Astrocyte (in vitro differentiated cells and primary cell): ENCODE measurements at regions not wholly inside any gene's neighbourhood (a gene's known extent, or its start where the extent isn't known, plus 50 kb on each side); places are given as distances from the start of the nearest gene placed in this dataset.
A peak's percentile ranks its signal among the peaks of the same experiment; 100 is the strongest.

Experiments used
- DNase-seq: peaks from one replicate; pipeline ENCODE4 v3.0.0-alpha.2; 2010; ENCODE audit warnings: low read depth
- FAIRE-seq: peaks from 2 replicates; lab custom pipeline; 2011; peaks lifted over from hg19 to GRCh38; lab: Jason Lieb, UNC
- H2AFZ ChIP-seq: 2 replicates; pipeline ENCODE4 v1.6.0; 2012; ENCODE audit warnings: low read depth, low read length, inconsistent platforms
- H3K27ac ChIP-seq: 2 replicates; pipeline ENCODE4 v1.5.1; 2011; ENCODE audit warnings: low read depth, low read length, inconsistent platforms
- H3K27me3 ChIP-seq: 2 replicates; pipeline ENCODE4 v1.6.0; 2011; ENCODE audit warnings: low read length, inconsistent platforms; ENCODE audit not compliant: insufficient read depth
- H3K36me3 ChIP-seq: 2 replicates; pipeline ENCODE4 v1.5.1; 2011; ENCODE audit warnings: low read length, inconsistent platforms; ENCODE audit not compliant: insufficient read depth
- H3K4me1 ChIP-seq: 2 replicates; pipeline ENCODE4 v1.5.1; 2011; ENCODE audit warnings: low read length, inconsistent platforms; ENCODE audit not compliant: insufficient read depth
- H3K4me2 ChIP-seq: 2 replicates; pipeline ENCODE4 v1.6.0; 2012; ENCODE audit warnings: low read length, inconsistent platforms
- H3K4me3 ChIP-seq: 2 replicates; pipeline ENCODE4 v1.5.1; 2011; ENCODE audit warnings: low read depth, mild to moderate bottlenecking, low read length, inconsistent platforms; ENCODE audit not compliant: insufficient read depth
- H3K79me2 ChIP-seq: 2 replicates; pipeline ENCODE4 v1.6.0; 2012; ENCODE audit warnings: mild to moderate bottlenecking, low read length, inconsistent platforms; ENCODE audit not compliant: insufficient read depth
- H3K9ac ChIP-seq: 2 replicates; pipeline ENCODE4 v1.6.0; 2012; ENCODE audit warnings: mild to moderate bottlenecking, low read length, inconsistent platforms
- H3K9me3 ChIP-seq: 2 replicates; pipeline ENCODE4 v1.5.1; 2012; ENCODE audit warnings: low read depth, mild to moderate bottlenecking, low read length, inconsistent platforms; ENCODE audit not compliant: insufficient read depth
- H4K20me1 ChIP-seq: 2 replicates; pipeline ENCODE4 v1.6.0; 2012; ENCODE audit warnings: low read length, inconsistent platforms; ENCODE audit not compliant: insufficient read depth
- H3K27ac Mint-ChIP-seq: one replicate; pipeline ENCODE4 v1.8.0; 2021; ENCODE audit warnings: mild to moderate bottlenecking, mixed read lengths; ENCODE audit not compliant: unreplicated experiment
- H3K27me3 Mint-ChIP-seq: one replicate; pipeline ENCODE4 v1.8.0; 2021; ENCODE audit warnings: low read depth, mixed read lengths; ENCODE audit not compliant: unreplicated experiment
- H3K36me3 Mint-ChIP-seq: one replicate; pipeline ENCODE4 v1.8.0; 2021; ENCODE audit warnings: low read depth, mixed read lengths; ENCODE audit not compliant: unreplicated experiment
- H3K4me1 Mint-ChIP-seq: one replicate; pipeline ENCODE4 v1.8.0; 2021; ENCODE audit warnings: low read depth, mixed read lengths; ENCODE audit not compliant: unreplicated experiment
- H3K4me3 Mint-ChIP-seq: one replicate; pipeline ENCODE4 v1.8.0; 2021; ENCODE audit warnings: mild to moderate bottlenecking, moderate library complexity, mixed read lengths; ENCODE audit not compliant: unreplicated experiment
- H3K9me3 Mint-ChIP-seq: one replicate; pipeline ENCODE4 v1.8.0; 2021; ENCODE audit warnings: mild to moderate bottlenecking, mixed read lengths; ENCODE audit not compliant: unreplicated experiment
- CTCF ChIP-seq: IDR thresholded peaks from 2 replicates; pipeline ENCODE4 v1.5.1; 2011; ENCODE audit warnings: low read depth, mild to moderate bottlenecking, inconsistent platforms, low read length, moderate library complexity; ENCODE audit not compliant: insufficient read depth
- EZH2 ChIP-seq: IDR thresholded peaks from 2 replicates; pipeline ENCODE4 v1.6.1; 2012; ENCODE audit warnings: mild to moderate bottlenecking, low read length, inconsistent platforms; ENCODE audit not compliant: insufficient read depth

GRCh38 chr20:22717466-22717865 is 133.1 kb upstream of the FOXA2 start:
- Histone ChIP-seq H3K4me1 (peaks cover 6% of the 10 kb centered on the region), H3K9me3 (no peaks in the 10 kb centered on the region), H3K36me3 (no peaks in the 10 kb centered on the region), H3K4me2 (peak overlapping the region; percentile 46), H3K79me2 (no peaks in the 10 kb centered on the region), H4K20me1 (no peaks in the 10 kb centered on the region), H3K27me3 (no peaks in the 10 kb centered on the region), H3K27ac (no peak overlapping the region), H3K4me3 (no peak overlapping the region), H2AFZ (no peak overlapping the region), H3K9ac (no peak overlapping the region)
- DNase-seq: no peak
- peak overlapping the region; percentile 36 for H3K27ac Mint-ChIP-seq
- H3K9me3 Mint-ChIP-seq: no peaks in the 10 kb centered on the region
- no peak overlapping the region for H3K4me3 Mint-ChIP-seq
- H3K27me3 Mint-ChIP-seq: peaks cover 3% of the 10 kb centered on the region
- FAIRE-seq: peak; percentile 29
- TF ChIP-seq CTCF (no peak), EZH2 (no peak)
- no peaks in the 10 kb centered on the region for H3K36me3 Mint-ChIP-seq
- peaks cover 23% of the 10 kb centered on the region for H3K4me1 Mint-ChIP-seq

- no peak overlapping the region for H2AFZ ChIP-seq
- no peak for FAIRE-seq
- H3K4me1 Mint-ChIP-seq: peaks cover 23% of the 10 kb centered on the region
Measured at GRCh38 chr20:22719167-22719591, 134.8 kb upstream of the FOXA2 start.

More at GRCh38 chr20:22719167-22719591, 134.8 kb upstream of the FOXA2 start:
- Mint-ChIP-seq H3K4me3 (no peak overlapping the region), H3K27ac (no peak overlapping the region), H3K27me3 (peaks cover 3% of the 10 kb centered on the region), H3K9me3 (no peaks in the 10 kb centered on the region), H3K36me3 (no peaks in the 10 kb centered on the region)
- Histone ChIP-seq H3K4me3 (no peak overlapping the region), H3K27me3 (no peaks in the 10 kb centered on the region), H3K9ac (no peak overlapping the region), H3K27ac (no peak overlapping the region), H4K20me1 (no peaks in the 10 kb centered on the region), H3K4me1 (peaks cover 6% of the 10 kb centered on the region), H3K4me2 (no peak overlapping the region), H3K36me3 (no peaks in the 10 kb centered on the region), H3K9me3 (no peaks in the 10 kb centered on the region), H3K79me2 (no peaks in the 10 kb centered on the region)
- no peak for TF ChIP-seq CTCF
- no peak for TF ChIP-seq EZH2
- no peak for DNase-seq
